ENCODE measurements at regions not wholly inside any gene's neighbourhood (a gene's known extent, or its start where the extent isn't known, plus 50 kb on each side); places are given as distances from the start of the nearest gene placed in this dataset.

GRCh38 chr3:103950676-103951075 lies 1416.0 kb upstream of the ALCAM start:
- no peak for TF ChIP-seq POLR2A (IDR thresholded peaks at IDR 0.05; ENCODE audit: low read length)
- TF ChIP-seq GATA1 (IDR thresholded peaks at IDR 0.05; ENCODE audit: low read depth, low read length) = no peak
